HepG2 (cell line): ENCODE measurements at regions not wholly inside any gene's neighbourhood (a gene's known extent, or its start where the extent isn't known, plus 50 kb on each side); places are given as distances from the start of the nearest gene placed in this dataset.

Experiments
- ATAC-seq: fragments of 200-7000 bp; cut with Tn5 transposase; 3 replicates; pipeline ENCODE4 v1.9.1; 2020; ENCODE audit warnings: mild to moderate bottlenecking, moderate library complexity
- BruUV-seq: library from RNA; stranded (reverse); fragments of 400-500 nt; replicated peaks from 2 replicates; lab custom pipeline; 2021; lab: Mats Ljungman, UMichigan
- CTCF ChIA-PET: fragments of 300-600 bp; formaldehyde crosslinking; extraction: SDS; loops from one replicate; lab custom pipeline; 2021; ENCODE audit warnings: low total read pairs, inconsistent platforms, low intra/inter-chr PET ratio; lab: Yijun Ruan, JAX
- POLR2A ChIA-PET: fragments of 350-600 bp; sonication (Branson Sonifier 250); formaldehyde crosslinking; loops from one replicate; lab custom pipeline; 2020; ENCODE audit warnings: antibody characterized with exemption, inconsistent platforms; lab: Yijun Ruan, JAX
- DNase-seq: peaks from one replicate; pipeline ENCODE4 v3.0.0-alpha.2; 2015; ENCODE audit warnings: low spot score
- FAIRE-seq: peaks from 3 replicates; lab custom pipeline; 2011; peaks lifted over from hg19 to GRCh38; lab: Jason Lieb, UNC
- H2AFZ ChIP-seq: one replicate; pipeline ENCODE4 v1.6.1; 2011; ENCODE audit warnings: low read length, inconsistent platforms
- H3K27ac ChIP-seq: fragments of 300-600 bp; 3 replicates; pipeline ENCODE4 v1.8.0; 2011; ENCODE audit warnings: mixed run types, mild to moderate bottlenecking, mixed read lengths, low read length, inconsistent platforms; ENCODE audit not compliant: insufficient read depth; ENCODE audit errors: extremely low read length
- H3K27me3 ChIP-seq, 2 experiments: fragments of 200-600 bp in 1 of 2; 2 replicates in 1 of 2; 3 replicates in 1 of 2; pipeline versions ENCODE4 v1.6.0 to v1.8.0; 2011; ENCODE audit warnings: low read length in 2 of 2, mild to moderate bottlenecking in 2 of 2, moderate library complexity in 2 of 2, inconsistent platforms in 1 of 2; ENCODE audit not compliant: insufficient read depth in 2 of 2, control insufficient read depth in 1 of 2
- H3K36me3 ChIP-seq, 2 experiments: fragments of 200-600 bp in 1 of 2; replicated peaks in 1 of 2; 2 replicates in 1 of 2; 3 replicates in 1 of 2; pipeline versions ENCODE4 v1.5.1 to v1.8.0; 2011; ENCODE audit warnings: low read length in 2 of 2, inconsistent platforms in 1 of 2; ENCODE audit not compliant: insufficient read depth in 2 of 2, control insufficient read depth in 1 of 2
- H3K4me1 ChIP-seq: 2 replicates; pipeline ENCODE4 v1.5.1; 2012; ENCODE audit warnings: low read length, inconsistent platforms; ENCODE audit not compliant: insufficient read depth
- H3K4me2 ChIP-seq: 2 replicates; pipeline ENCODE4 v1.6.0; 2011; ENCODE audit warnings: low read depth, low read length, inconsistent platforms
- H3K4me3 ChIP-seq, 3 experiments: fragments of 200-600 bp in 1 of 3; sonication (generic), shearing (Covaris generic) in 1 of 3; replicated peaks in 1 of 3; 2 replicates each; pipeline ENCODE4 v1.5.1; 2011 to 2016; ENCODE audit warnings: low read length in 3 of 3, inconsistent platforms in 2 of 3, low read depth in 2 of 3, mild to moderate bottlenecking in 2 of 3, control low read depth in 1 of 3, mixed read lengths in 1 of 3; ENCODE audit not compliant: insufficient read depth in 1 of 3
- H3K79me2 ChIP-seq: one replicate; pipeline ENCODE4 v1.6.1; 2011; ENCODE audit warnings: low read length, inconsistent platforms; ENCODE audit not compliant: insufficient read depth
- H3K9ac ChIP-seq: 2 replicates; pipeline ENCODE4 v1.6.0; 2011; ENCODE audit warnings: mild to moderate bottlenecking, low read depth, low read length, inconsistent platforms; ENCODE audit not compliant: insufficient read depth
- H3K9me3 ChIP-seq: 2 replicates; pipeline ENCODE4 v1.5.1; 2012; ENCODE audit warnings: mild to moderate bottlenecking, low read length
- H4K20me1 ChIP-seq: 2 replicates; pipeline ENCODE4 v1.6.0; 2011; ENCODE audit warnings: inconsistent platforms, mild to moderate bottlenecking, low read length, moderate library complexity; ENCODE audit not compliant: insufficient read depth
- AGO1 ChIP-seq: fragments of 200-400 bp; formaldehyde crosslinking; IDR thresholded peaks from 2 replicates; pipeline ENCODE4 v1.6.1; 2017; ENCODE audit warnings: mild to moderate bottlenecking, low read depth, low read length, moderate library complexity; ENCODE audit not compliant: poor library complexity, severe bottlenecking
- CBX5 ChIP-seq: sonication (generic); formaldehyde crosslinking; IDR thresholded peaks from 2 replicates; pipeline ENCODE4 v1.4.0; 2020; ENCODE audit warnings: missing genetic modification reagents, borderline replicate concordance
- DMAP1 ChIP-seq: IDR thresholded peaks from 2 replicates; pipeline ENCODE4 v1.6.1; 2016
- FOXA1 ChIP-seq, 2 experiments: fragments of 450-650 bp in 1 of 2; sonication (generic) in 1 of 2; formaldehyde crosslinking in 1 of 2; IDR thresholded peaks; 2 replicates each; pipeline versions ENCODE4 v1.4.0 to v1.6.1; 2016 to 2020; ENCODE audit warnings: missing genetic modification reagents in 1 of 2
- FOXP1 ChIP-seq, 2 experiments: fragments of 450-650 bp in 1 of 2; IDR thresholded peaks; 2 replicates each; pipeline ENCODE4 v1.6.1; 2017 to 2018; ENCODE audit warnings: antibody characterized with exemption in 1 of 2
- GMEB2 ChIP-seq: IDR thresholded peaks from 2 replicates; pipeline ENCODE4 v1.6.1; 2016; ENCODE audit warnings: missing biosample characterization, missing genetic modification reagents, low read depth
- MXI1 ChIP-seq: IDR thresholded peaks from 3 replicates; pipeline ENCODE4 v1.6.1; 2012; ENCODE audit warnings: low read depth, low read length, inconsistent platforms, borderline replicate concordance
- TCF12 ChIP-seq, 2 experiments: fragments of 450-650 bp in 1 of 2; sonication (generic) in 1 of 2; formaldehyde crosslinking in 1 of 2; IDR thresholded peaks; 2 replicates each; pipeline versions ENCODE4 v1.6.1 to v1.8.0; 2017 to 2022; ENCODE audit warnings: antibody characterized with exemption in 1 of 2, mild to moderate bottlenecking in 1 of 2, missing genetic modification reagents in 1 of 2, moderate library complexity in 1 of 2
- TRIM22 ChIP-seq: fragments of 450-650 bp; IDR thresholded peaks from 2 replicates; pipeline ENCODE4 v1.6.1; 2017
- ZNF264 ChIP-seq: sonication (generic); formaldehyde crosslinking; IDR thresholded peaks from 2 replicates; pipeline ENCODE4 v1.4.0; 2020; ENCODE audit warnings: missing genetic modification reagents
- ZNF629 ChIP-seq: sonication (generic); formaldehyde crosslinking; conservative IDR thresholded peaks from 2 replicates; pipeline ENCODE4 v1.5.0; 2020; ENCODE audit warnings: missing genetic modification reagents
- WGBS: methylation state at CpG from one replicate; pipeline ENCODE4 v1.1.6; 2017; ENCODE audit warnings: low lambda C conversion rate; 5-methylcytosine and 5-hydroxymethylcytosine counted together
- in situ Hi-C: cut with HindIII; loops from 2 replicates; pipeline ENCODE4 v1.10.0; 2017; ENCODE audit warnings: low pct_unique_long_range_greater_than_20kb; ENCODE audit not compliant: extremely low pct_ligation_motif_present
- intact Hi-C: fragments of 100-400 bp; cut with micrococcal nuclease; formaldehyde crosslinking; loops from one replicate; pipeline ENCODE4 v1.10.0; 2022; ENCODE audit not compliant: unreplicated experiment
- TF ChIP-seq, protein P1 (sequence below): sonication (generic); formaldehyde crosslinking; IDR thresholded peaks from 2 replicates; pipeline ENCODE4 v1.9.0; 2022; ENCODE audit warnings: low read depth, missing genetic modification reagents
- TF ChIP-seq, protein P2 (sequence below): sonication (generic); formaldehyde crosslinking; IDR thresholded peaks from 2 replicates; pipeline ENCODE4 v1.8.0; 2022; ENCODE audit warnings: low read depth, missing genetic modification reagents

- no peak for TF ChIP-seq GMEB2 (CRISPR knock-in tag)
- no peak for TF ChIP-seq ZNF629 (CRISPR knock-in tag)
- no peak for TF ChIP-seq TCF12 (IDR thresholded peaks at IDR 0.05)
- TF ChIP-seq TCF12 (CRISPR knock-in tag; IDR thresholded peaks at IDR 0.05) = no peak
- no peak for TF ChIP-seq AGO1
- TF ChIP-seq, protein P1, sequence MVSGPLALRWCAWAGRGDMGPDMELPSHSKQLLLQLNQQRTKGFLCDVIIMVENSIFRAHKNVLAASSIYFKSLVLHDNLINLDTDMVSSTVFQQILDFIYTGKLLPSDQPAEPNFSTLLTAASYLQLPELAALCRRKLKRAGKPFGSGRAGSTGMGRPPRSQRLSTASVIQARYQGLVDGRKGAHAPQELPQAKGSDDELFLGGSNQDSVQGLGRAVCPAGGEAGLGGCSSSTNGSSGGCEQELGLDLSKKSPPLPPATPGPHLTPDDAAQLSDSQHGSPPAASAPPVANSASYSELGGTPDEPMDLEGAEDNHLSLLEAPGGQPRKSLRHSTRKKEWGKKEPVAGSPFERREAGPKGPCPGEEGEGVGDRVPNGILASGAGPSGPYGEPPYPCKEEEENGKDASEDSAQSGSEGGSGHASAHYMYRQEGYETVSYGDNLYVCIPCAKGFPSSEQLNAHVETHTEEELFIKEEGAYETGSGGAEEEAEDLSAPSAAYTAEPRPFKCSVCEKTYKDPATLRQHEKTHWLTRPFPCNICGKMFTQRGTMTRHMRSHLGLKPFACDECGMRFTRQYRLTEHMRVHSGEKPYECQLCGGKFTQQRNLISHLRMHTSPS (CRISPR knock-in tag) = no peak
- TF ChIP-seq MXI1 = no peak
- TF ChIP-seq FOXP1 (IDR thresholded peaks at IDR 0.05) = no peak
- no peak for TF ChIP-seq FOXP1 (CRISPR knock-in tag; IDR thresholded peaks at IDR 0.05)
- TF ChIP-seq CBX5 (CRISPR knock-in tag) = no peak
Observed at GRCh38 chr7:113652501-113652900, 266.3 kb downstream of the PPP1R3A start (continued).

DNA sequence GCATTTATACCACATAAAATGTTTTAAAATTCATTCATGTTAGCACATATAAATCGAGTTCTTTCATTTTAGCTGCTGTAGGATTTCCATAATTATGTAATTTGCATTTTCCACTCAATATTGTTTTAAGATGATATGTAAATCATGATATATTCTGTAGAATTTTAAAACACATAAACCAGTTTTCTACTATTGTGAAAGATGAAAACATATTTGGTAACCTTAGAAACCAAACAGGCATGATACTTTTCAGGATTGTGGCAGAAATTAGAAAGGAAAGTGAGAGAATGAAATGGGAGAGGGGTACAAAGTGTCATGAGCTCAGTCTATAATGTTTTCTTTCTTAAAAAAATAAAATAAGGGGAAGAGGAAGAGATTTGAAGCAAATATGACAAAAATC lies 269.3 kb downstream of the PPP1R3A start:
- ChIA-PET POLR2A (no interaction called here), CTCF (no interaction called here)
- no peaks in the 10 kb centered on the region for H3K79me2 ChIP-seq
- H3K9ac ChIP-seq = no peak overlapping the region
- no peaks in the 10 kb centered on the region for H3K36me3 ChIP-seq
- H3K4me2 ChIP-seq = no peak overlapping the region
- TF ChIP-seq TRIM22 (no peak), FOXA1 (IDR thresholded peaks at IDR 0.05) (no peak), FOXA1 (CRISPR knock-in tag; IDR thresholded peaks at IDR 0.05) (no peak), ZNF264 (CRISPR knock-in tag) (no peak), DMAP1 (no peak)
- TF ChIP-seq, protein P2, sequence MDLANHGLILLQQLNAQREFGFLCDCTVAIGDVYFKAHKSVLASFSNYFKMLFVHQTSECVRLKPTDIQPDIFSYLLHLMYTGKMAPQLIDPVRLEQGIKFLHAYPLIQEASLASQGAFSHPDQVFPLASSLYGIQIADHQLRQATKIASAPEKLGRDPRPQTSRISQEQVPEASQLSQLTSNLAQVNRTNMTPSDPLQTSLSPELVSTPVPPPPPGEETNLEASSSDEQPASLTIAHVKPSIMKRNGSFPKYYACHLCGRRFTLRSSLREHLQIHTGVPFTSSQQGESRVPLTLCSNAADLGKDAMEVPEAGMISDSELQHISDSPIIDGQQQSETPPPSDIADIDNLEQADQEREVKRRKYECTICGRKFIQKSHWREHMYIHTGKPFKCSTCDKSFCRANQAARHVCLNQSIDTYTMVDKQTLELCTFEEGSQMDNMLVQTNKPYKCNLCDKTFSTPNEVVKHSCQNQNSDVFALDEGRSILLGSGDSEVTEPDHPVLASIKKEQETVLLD (CRISPR knock-in tag) = no peak
- BruUV-seq = no TSS peak
- no peak overlapping the region for H3K4me3 ChIP-seq
- FAIRE-seq = no peak
- no peaks in the 10 kb centered on the region for H3K27me3 ChIP-seq
- H4K20me1 ChIP-seq = no peaks in the 10 kb centered on the region
- no peak for DNase-seq
- in situ Hi-C loops (no loop called here), intact Hi-C loops (no loop called here)
- H2AFZ ChIP-seq = no peak overlapping the region
- peaks cover 14% of the 10 kb centered on the region for H3K9me3 ChIP-seq
- H3K27ac ChIP-seq = no peak overlapping the region
- 0% methylated on average over 1 of the region's 1 CpG for WGBS
- H3K4me1 ChIP-seq = no peaks in the 10 kb centered on the region
- no peak for ATAC-seq
